ENCODE measurements at regions not wholly inside any gene's neighbourhood (a gene's known extent, or its start where the extent isn't known, plus 50 kb on each side); places are given as distances from the start of the nearest gene placed in this dataset.

- ATAC-seq (ENCODE audit: poor library complexity) (no peak), DNase-seq (no peak)
- intact Hi-C loops (cut with DNase I), result no loop called here
Observed at GRCh38 chr18:55124078-55124763, 165.0 kb upstream of the CCDC68 start.

GRCh38 chr18:55123361-55123760 is 164.1 kb upstream of the CCDC68 start:
- intact Hi-C loops (cut with DNase I), result no loop called here
- DNase-seq (no peak), ATAC-seq (ENCODE audit: poor library complexity) (no peak)

GRCh38 chr18:55121397-55122170 is 162.3 kb upstream of the CCDC68 start:
- no peak for DNase-seq
- intact Hi-C loops (cut with DNase I), result no loop called here
- no peak for ATAC-seq (ENCODE audit: poor library complexity)

- ATAC-seq (ENCODE audit: poor library complexity), result no peak
- no peak for DNase-seq
- intact Hi-C loops (cut with DNase I), result no loop called here
Observed at GRCh38 chr18:55120896-55121295, 161.6 kb upstream of the CCDC68 start.

- DNase-seq (no peak), ATAC-seq (ENCODE audit: poor library complexity) (no peak)
- intact Hi-C loops (cut with DNase I), result loop anchor here (10.0 kb wide), 1 partner anchor 105 kb away; no protein-coding TSS in a partner anchor
Observed at GRCh38 chr18:55119434-55119833, 160.2 kb upstream of the CCDC68 start.

GRCh38 chr18:55119016-55119415 is 159.8 kb upstream of the CCDC68 start:
- intact Hi-C loops (cut with DNase I), result loop anchor here (10.0 kb wide), 1 partner anchor 106 kb away; no protein-coding TSS in a partner anchor
- ATAC-seq (ENCODE audit: poor library complexity), result no peak
- DNase-seq, result no peak

GRCh38 chr18:55116863-55117262 is 157.6 kb upstream of the CCDC68 start:
- intact Hi-C loops (cut with DNase I), result loop anchor here (10.0 kb wide), 1 partner anchor 108 kb away; no protein-coding TSS in a partner anchor
- DNase-seq, result no peak
- no peak for ATAC-seq (ENCODE audit: poor library complexity)

- DNase-seq (no peak), ATAC-seq (ENCODE audit: poor library complexity) (no peak)
- intact Hi-C loops (cut with DNase I), result loop anchor here (10.0 kb wide), 1 partner anchor 109 kb away; no protein-coding TSS in a partner anchor
Observed at GRCh38 chr18:55115606-55116005, 156.3 kb upstream of the CCDC68 start.

GRCh38 chr18:55114876-55115275 is 155.6 kb upstream of the CCDC68 start:
- ATAC-seq (ENCODE audit: poor library complexity) (no peak), DNase-seq (no peak)
- intact Hi-C loops (cut with DNase I), result loop anchor here (10.0 kb wide), 1 partner anchor 110 kb away; no protein-coding TSS in a partner anchor

GRCh38 chr18:55113800-55114199 is 154.5 kb upstream of the CCDC68 start:
- ATAC-seq (ENCODE audit: poor library complexity) (no peak), DNase-seq (no peak)
- intact Hi-C loops (cut with DNase I), result loop anchor here (10.0 kb wide), 1 partner anchor 111 kb away; no protein-coding TSS in a partner anchor

GRCh38 chr18:55111271-55111670 is 152.0 kb upstream of the CCDC68 start:
- DNase-seq (no peak), ATAC-seq (ENCODE audit: poor library complexity) (no peak)
- intact Hi-C loops (cut with DNase I), result loop anchor here (10.0 kb wide), 1 partner anchor 114 kb away; no protein-coding TSS in a partner anchor

- no peak for DNase-seq
- ATAC-seq (ENCODE audit: poor library complexity), result peak; percentile 81
- intact Hi-C loops (cut with DNase I), result loop anchor here (10.0 kb wide), 1 partner anchor 114 kb away; no protein-coding TSS in a partner anchor
Observed at GRCh38 chr18:55110436-55110835, 151.2 kb upstream of the CCDC68 start.

GRCh38 chr18:55109818-55110414 is 150.7 kb upstream of the CCDC68 start:
- DNase-seq (no peak), ATAC-seq (ENCODE audit: poor library complexity) (peak; percentile 25)
- intact Hi-C loops (cut with DNase I), result loop anchor here (10.0 kb wide), 1 partner anchor 115 kb away; no protein-coding TSS in a partner anchor

- DNase-seq, result no peak
- no peak for ATAC-seq (ENCODE audit: poor library complexity)
- intact Hi-C loops (cut with DNase I), result no loop called here
Observed at GRCh38 chr18:55106906-55107305, 147.6 kb upstream of the CCDC68 start.

GRCh38 chr18:55106466-55106865 is 147.2 kb upstream of the CCDC68 start:
- ATAC-seq (ENCODE audit: poor library complexity) (no peak), DNase-seq (no peak)
- intact Hi-C loops (cut with DNase I), result no loop called here

- DNase-seq (no peak), ATAC-seq (ENCODE audit: poor library complexity) (no peak)
- intact Hi-C loops (cut with DNase I), result no loop called here
Observed at GRCh38 chr18:55105873-55106272, 146.6 kb upstream of the CCDC68 start.

- DNase-seq, result no peak
- no peak for ATAC-seq (ENCODE audit: poor library complexity)
- intact Hi-C loops (cut with DNase I), result no loop called here
Observed at GRCh38 chr18:55102958-55103456, 143.7 kb upstream of the CCDC68 start.

- no peak for ATAC-seq (ENCODE audit: poor library complexity)
- DNase-seq, result no peak
- intact Hi-C loops (cut with DNase I), result no loop called here
Observed at GRCh38 chr18:55102501-55102900, 143.2 kb upstream of the CCDC68 start.

- DNase-seq, result no peak
- no peak for ATAC-seq (ENCODE audit: poor library complexity)
- intact Hi-C loops (cut with DNase I), result no loop called here
Observed at GRCh38 chr18:55101458-55101824, 142.2 kb upstream of the CCDC68 start.
